GM19099 (cell line): ENCODE measurements at regions not wholly inside any gene's neighbourhood (a gene's known extent, or its start where the extent isn't known, plus 50 kb on each side); places are given as distances from the start of the nearest gene placed in this dataset.

Experiments used
- POLR2A ChIP-seq: IDR thresholded peaks from 3 replicates; pipeline ENCODE4 v1.6.1; 2011; ENCODE audit warnings: low read depth; ENCODE audit not compliant: insufficient read length; ENCODE audit errors: extremely low read depth

- no peak for TF ChIP-seq POLR2A
Observed at GRCh38 chr9:129242191-129242941, 64.3 kb upstream of the IER5L start.

GRCh38 chr9:129241725-129242124 is 63.7 kb upstream of the IER5L start:
- no peak for TF ChIP-seq POLR2A

- no peak for TF ChIP-seq POLR2A
Observed at GRCh38 chr9:129240581-129241211, 62.6 kb upstream of the IER5L start.

GRCh38 chr9:129239946-129240490 is 62.0 kb upstream of the IER5L start:
- no peak for TF ChIP-seq POLR2A

- no peak for TF ChIP-seq POLR2A
Observed at GRCh38 chr9:129237803-129238202, 59.7 kb upstream of the IER5L start.

GRCh38 chr9:129237164-129237611 is 59.1 kb upstream of the IER5L start:
- no peak for TF ChIP-seq POLR2A

- TF ChIP-seq POLR2A: no peak
Observed at GRCh38 chr9:129236441-129237145, 58.5 kb upstream of the IER5L start.

- TF ChIP-seq POLR2A: no peak
Observed at GRCh38 chr9:129235931-129236331, 57.9 kb upstream of the IER5L start.

- no peak for TF ChIP-seq POLR2A
Observed at GRCh38 chr9:129235041-129235930, 57.2 kb upstream of the IER5L start.

- no peak for TF ChIP-seq POLR2A
Observed at GRCh38 chr9:129234491-129234890, 56.4 kb upstream of the IER5L start.

- no peak for TF ChIP-seq POLR2A
Observed at GRCh38 chr9:129232839-129233591, 55.0 kb upstream of the IER5L start.

- TF ChIP-seq POLR2A: no peak
Observed at GRCh38 chr9:129231759-129232158, 53.7 kb upstream of the IER5L start.

GRCh38 chr9:129231022-129231739 is 53.1 kb upstream of the IER5L start:
- TF ChIP-seq POLR2A: no peak
